Prostate gland (tissue), 2 donors: ENCODE measurements at regions not wholly inside any gene's neighbourhood (a gene's known extent, or its start where the extent isn't known, plus 50 kb on each side); places are given as distances from the start of the nearest gene placed in this dataset.

Source experiments
- DNase-seq: peaks from one replicate; pipeline ENCODE4 v3.0.0-alpha.2; 2019; ENCODE audit warnings: low spot score
- H3K27ac ChIP-seq, 2 donors: fragments of 200-600 bp; sonication (generic); 2 replicates each; pipeline ENCODE4 v1.5.1; 2017 to 2019
- H3K27me3 ChIP-seq: fragments of 200-600 bp; sonication (generic); replicated peaks from 2 replicates; pipeline ENCODE4 v1.5.1; 2019; ENCODE audit not compliant: insufficient read depth
- H3K36me3 ChIP-seq, 2 donors: fragments of 200-600 bp; sonication (generic); 1 replicate in 1 of 2; 2 replicates in 1 of 2; pipeline versions ENCODE4 v1.5.1 to v1.8.1; 2017 to 2019
- H3K4me1 ChIP-seq: fragments of 200-600 bp; sonication (generic); replicated peaks from 2 replicates; pipeline ENCODE4 v1.5.1; 2019
- H3K4me3 ChIP-seq, 2 donors: fragments of 200-600 bp; sonication (generic); 2 replicates each; pipeline ENCODE4 v1.5.1; 2017 to 2019
- H3K9me3 ChIP-seq: fragments of 200-600 bp; sonication (generic); 2 replicates; pipeline ENCODE4 v1.5.1; 2017
- POLR2A ChIP-seq: fragments of 450-650 bp; IDR thresholded peaks from one replicate; pipeline ENCODE4 v1.6.1; 2016; ENCODE audit warnings: antibody characterized with exemption, mild to moderate bottlenecking
- POLR2AphosphoS5 ChIP-seq: sonication (generic); formaldehyde crosslinking; IDR thresholded peaks from one replicate; pipeline ENCODE4 v1.6.1; 2017; ENCODE audit warnings: antibody characterized with exemption
- WGBS: methylation state at CpG from one replicate; pipeline ENCODE4 v1.1.5; 2018; 5-methylcytosine and 5-hydroxymethylcytosine counted together
- intact Hi-C: fragments of 100-400 bp; cut with DNase I; formaldehyde crosslinking; loops from one replicate; pipeline ENCODE4 v1.14.2; 2022
- TF ChIP-seq, protein P1 (sequence below), 4 experiments: fragments of 200-600 bp in 2 of 4; fragments of 450-650 bp in 2 of 4; sonication (generic) in 2 of 4; IDR thresholded peaks; 1 replicate in 3 of 4; 2 replicates in 1 of 4; pipeline ENCODE4 v1.5.1; 2016 to 2019; ENCODE audit warnings: antibody characterized with exemption in 4 of 4, mild to moderate bottlenecking in 2 of 4, moderate library complexity in 2 of 4

DNA sequence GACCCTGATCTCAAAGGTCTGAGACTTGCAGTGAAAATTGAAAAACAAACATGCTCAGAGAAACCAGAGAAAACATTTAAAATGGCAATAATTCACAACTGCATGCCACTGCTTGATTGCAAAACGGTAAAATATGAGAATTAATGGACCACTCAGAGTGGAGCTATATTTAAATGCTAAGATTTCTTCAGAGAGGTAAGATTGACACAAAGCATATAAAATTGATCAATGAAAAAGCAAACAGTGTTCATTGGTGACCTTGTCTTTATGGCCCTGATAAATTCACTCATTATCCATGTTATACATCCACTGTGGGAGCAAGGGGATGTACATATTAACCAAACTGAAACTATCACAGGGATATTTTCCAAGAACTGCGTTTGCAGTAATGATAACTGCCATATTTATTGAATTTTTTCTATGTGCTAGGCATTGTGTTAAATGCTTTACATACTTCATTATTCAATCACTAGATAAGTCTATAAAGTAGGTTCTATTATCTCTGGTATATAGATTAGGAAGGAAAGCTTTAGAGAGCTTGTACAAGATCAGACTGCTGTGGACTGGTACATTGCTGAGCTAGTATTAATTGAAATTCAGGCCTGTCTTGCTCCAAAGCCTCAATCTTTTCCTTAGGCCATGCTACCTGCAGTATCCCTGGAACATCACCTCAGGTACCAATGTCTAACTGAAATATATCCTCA lies 113.9 kb upstream of the LMO3 start:
- intact Hi-C loops = no loop called here
- H3K27me3 ChIP-seq = no peaks in the 10 kb centered on the region
- H3K36me3 ChIP-seq = no peaks in the 10 kb centered on the region
- H3K4me1 ChIP-seq = no peaks in the 10 kb centered on the region
- H3K27ac ChIP-seq = no peak overlapping the region
- TF ChIP-seq, protein P1, sequence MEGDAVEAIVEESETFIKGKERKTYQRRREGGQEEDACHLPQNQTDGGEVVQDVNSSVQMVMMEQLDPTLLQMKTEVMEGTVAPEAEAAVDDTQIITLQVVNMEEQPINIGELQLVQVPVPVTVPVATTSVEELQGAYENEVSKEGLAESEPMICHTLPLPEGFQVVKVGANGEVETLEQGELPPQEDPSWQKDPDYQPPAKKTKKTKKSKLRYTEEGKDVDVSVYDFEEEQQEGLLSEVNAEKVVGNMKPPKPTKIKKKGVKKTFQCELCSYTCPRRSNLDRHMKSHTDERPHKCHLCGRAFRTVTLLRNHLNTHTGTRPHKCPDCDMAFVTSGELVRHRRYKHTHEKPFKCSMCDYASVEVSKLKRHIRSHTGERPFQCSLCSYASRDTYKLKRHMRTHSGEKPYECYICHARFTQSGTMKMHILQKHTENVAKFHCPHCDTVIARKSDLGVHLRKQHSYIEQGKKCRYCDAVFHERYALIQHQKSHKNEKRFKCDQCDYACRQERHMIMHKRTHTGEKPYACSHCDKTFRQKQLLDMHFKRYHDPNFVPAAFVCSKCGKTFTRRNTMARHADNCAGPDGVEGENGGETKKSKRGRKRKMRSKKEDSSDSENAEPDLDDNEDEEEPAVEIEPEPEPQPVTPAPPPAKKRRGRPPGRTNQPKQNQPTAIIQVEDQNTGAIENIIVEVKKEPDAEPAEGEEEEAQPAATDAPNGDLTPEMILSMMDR (IDR thresholded peaks at IDR 0.05) = no peak
- TF ChIP-seq POLR2A (no peak), POLR2AphosphoS5 (no peak)
- H3K4me3 ChIP-seq = no peak overlapping the region
- DNase-seq = no peak
- WGBS = 48% methylated on average over 2 of the region's 2 CpGs
- no peaks in the 10 kb centered on the region for H3K9me3 ChIP-seq

DNA sequence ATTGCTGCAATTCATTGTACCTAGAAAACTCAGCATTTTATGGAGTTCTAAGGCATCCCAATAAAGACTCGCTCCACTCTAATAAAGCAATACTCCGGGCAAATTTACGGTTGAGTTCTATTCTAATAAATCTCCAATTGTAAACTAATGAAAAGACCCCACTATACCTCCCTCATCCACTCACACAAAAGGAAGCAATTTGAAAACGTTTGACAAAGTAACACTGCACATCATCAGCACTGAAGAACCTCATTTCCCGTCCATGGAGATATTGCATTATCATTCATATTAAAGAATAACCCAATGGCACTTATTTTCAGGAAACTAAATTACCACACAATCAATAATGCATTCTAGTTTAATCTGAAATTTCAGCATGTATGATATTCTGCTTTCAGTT lies 111.0 kb upstream of the LMO3 start:
- Histone ChIP-seq H3K9me3 (no peaks in the 10 kb centered on the region), H3K4me3 (no peak overlapping the region), H3K36me3 (no peaks in the 10 kb centered on the region), H3K4me1 (no peaks in the 10 kb centered on the region), H3K27me3 (no peaks in the 10 kb centered on the region), H3K27ac (no peak overlapping the region)
- intact Hi-C loops = no loop called here
- no peak for DNase-seq
- 30% methylated on average over 5 of the region's 5 CpGs for WGBS
- TF ChIP-seq POLR2AphosphoS5 (no peak), POLR2A (no peak)
- TF ChIP-seq, protein P1 (IDR thresholded peaks at IDR 0.05) = no peak

DNA sequence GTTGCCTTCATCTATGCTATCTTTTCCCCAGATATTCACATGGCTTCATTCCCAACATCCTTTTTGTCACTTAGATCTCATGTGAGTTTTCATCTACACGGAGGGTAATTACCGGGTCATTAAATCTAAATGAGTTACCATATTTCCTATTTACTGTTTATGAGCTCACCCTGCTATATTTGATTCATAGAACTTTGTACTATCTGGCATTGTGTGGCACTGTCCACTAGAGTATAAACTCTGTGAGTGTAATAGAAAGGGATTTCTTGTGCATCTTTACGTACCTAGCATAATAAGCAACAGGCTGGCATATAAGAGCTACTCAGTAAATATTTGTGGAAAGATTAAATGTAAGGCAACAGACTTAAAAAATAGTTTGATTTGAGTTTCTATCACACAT lies 86.1 kb upstream of the LMO3 start:
- no peak for DNase-seq
- no peaks in the 10 kb centered on the region for H3K36me3 ChIP-seq
- intact Hi-C loops = no loop called here
- TF ChIP-seq POLR2AphosphoS5 (no peak), POLR2A (no peak)
- TF ChIP-seq, protein P1 (IDR thresholded peaks at IDR 0.05) = no peak
- WGBS = 62% methylated on average over 3 of the region's 3 CpGs
- H3K4me1 ChIP-seq = no peaks in the 10 kb centered on the region
- H3K27ac ChIP-seq = no peak overlapping the region
- H3K9me3 ChIP-seq = no peaks in the 10 kb centered on the region
- no peaks in the 10 kb centered on the region for H3K27me3 ChIP-seq
- H3K4me3 ChIP-seq = no peak overlapping the region

DNA sequence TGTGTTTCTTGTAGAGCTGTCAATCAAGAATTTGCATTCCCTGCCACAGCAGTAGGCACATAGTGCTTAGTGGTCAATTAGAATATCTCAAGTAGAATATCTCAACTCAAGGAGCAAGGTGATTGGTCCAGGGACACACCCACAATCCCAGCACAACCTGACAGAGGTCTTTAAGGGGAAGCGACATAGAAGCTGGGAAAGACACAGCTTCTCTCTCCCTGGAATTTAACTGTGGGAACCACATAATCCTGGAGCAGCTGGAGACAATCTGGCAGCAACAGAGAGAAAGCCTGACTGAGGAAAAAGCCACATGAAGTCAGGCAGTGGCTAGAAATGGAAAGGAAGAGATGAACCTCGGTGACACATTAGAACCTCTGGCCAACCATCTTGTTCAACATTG lies 85.7 kb upstream of the LMO3 start:
- Histone ChIP-seq H3K4me3 (no peak overlapping the region), H3K9me3 (no peaks in the 10 kb centered on the region), H3K4me1 (no peaks in the 10 kb centered on the region), H3K27ac (no peak overlapping the region), H3K36me3 (no peaks in the 10 kb centered on the region), H3K27me3 (no peaks in the 10 kb centered on the region)
- DNase-seq = no peak
- intact Hi-C loops = no loop called here
- TF ChIP-seq POLR2A (no peak), POLR2AphosphoS5 (no peak)
- TF ChIP-seq, protein P1 (IDR thresholded peaks at IDR 0.05) = no peak
- 91% methylated on average over 2 of the region's 2 CpGs for WGBS

DNA sequence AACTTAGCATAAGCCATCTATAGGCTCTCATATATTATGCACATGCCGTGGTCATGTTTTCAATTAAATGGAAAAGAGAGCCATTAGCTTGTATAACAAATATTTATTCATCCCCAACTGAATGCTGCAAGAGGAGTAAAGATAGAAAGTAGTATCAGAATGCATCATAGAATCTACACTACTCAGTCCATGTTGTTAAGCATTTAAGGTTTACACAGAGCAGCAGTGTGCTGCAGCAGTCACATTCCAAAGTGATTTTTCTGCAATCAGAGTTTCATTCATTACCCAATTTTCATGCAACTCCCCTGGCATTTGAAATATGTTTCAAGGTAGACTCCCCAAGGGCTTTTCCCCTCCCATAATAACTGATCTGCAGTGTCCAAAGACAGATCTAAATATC lies 82.2 kb upstream of the LMO3 start:
- 53% methylated on average over 1 of the region's 1 CpG for WGBS

More for the DNA sequence above, 82.2 kb upstream of the LMO3 start:
- intact Hi-C loops = no loop called here
- Histone ChIP-seq H3K36me3 (no peaks in the 10 kb centered on the region), H3K9me3 (no peaks in the 10 kb centered on the region), H3K4me1 (no peaks in the 10 kb centered on the region), H3K27me3 (no peaks in the 10 kb centered on the region), H3K27ac (no peak overlapping the region), H3K4me3 (no peak overlapping the region)
- no peak for DNase-seq
- TF ChIP-seq POLR2A = no peak
- TF ChIP-seq, protein P1 (IDR thresholded peaks at IDR 0.05) = no peak
- TF ChIP-seq POLR2AphosphoS5 = no peak
